NOMO-1 treated with DMSO at 0.1 percent for 48 hours (cell line): ENCODE measurements at regions not wholly inside any gene's neighbourhood (a gene's known extent, or its start where the extent isn't known, plus 50 kb on each side); places are given as distances from the start of the nearest gene placed in this dataset.
"Not testable (repeated sequence)": the region's sequence is repeated elsewhere in the genome, so short reads cannot be mapped to it uniquely, and the experiment has no call there.

ENCODE experiments used
- DNase-seq: peaks from one replicate; lab custom pipeline; 2025; ENCODE audit not compliant: unreplicated experiment; lab: John Stamatoyannopoulos, UW

GRCh38 chr5:158039911-158040347 lies 181.0 kb upstream of the CLINT1 start:
- DNase-seq: no peak

- DNase-seq: no peak
These were observed 180.5 kb upstream of the CLINT1 start for GRCh38 chr5:158039441-158039840.

GRCh38 chr5:158036983-158037595 lies 178.1 kb upstream of the CLINT1 start:
- DNase-seq: not testable (repeated sequence)

GRCh38 chr5:158034586-158034985 lies 175.6 kb upstream of the CLINT1 start:
- DNase-seq: not testable (repeated sequence)

- no peak for DNase-seq
These were observed 174.8 kb upstream of the CLINT1 start for GRCh38 chr5:158033724-158034123.

- no peak for DNase-seq
These were observed 174.1 kb upstream of the CLINT1 start for GRCh38 chr5:158033076-158033475.

GRCh38 chr5:158032246-158032645 lies 173.3 kb upstream of the CLINT1 start:
- no peak for DNase-seq

- no peak for DNase-seq
These were observed 169.1 kb upstream of the CLINT1 start for GRCh38 chr5:158027806-158028775.

- DNase-seq: no peak
These were observed 167.5 kb upstream of the CLINT1 start for GRCh38 chr5:158026304-158027031.

- no peak for DNase-seq
These were observed 164.3 kb upstream of the CLINT1 start for GRCh38 chr5:158023266-158023665.

- DNase-seq: no peak
These were observed 163.9 kb upstream of the CLINT1 start for GRCh38 chr5:158022837-158023236.

GRCh38 chr5:158022393-158022792 lies 163.4 kb upstream of the CLINT1 start:
- no peak for DNase-seq

- DNase-seq: no peak
These were observed 161.8 kb upstream of the CLINT1 start for GRCh38 chr5:158020555-158021418.

- no peak for DNase-seq
These were observed 158.5 kb upstream of the CLINT1 start for GRCh38 chr5:158017469-158017868.

- DNase-seq: no peak
These were observed 155.4 kb upstream of the CLINT1 start for GRCh38 chr5:158014372-158014771.

GRCh38 chr5:158013939-158014338 lies 155.0 kb upstream of the CLINT1 start:
- DNase-seq: peak; percentile 21

- DNase-seq: no peak
These were observed 154.4 kb upstream of the CLINT1 start for GRCh38 chr5:158013303-158013702.

- no peak for DNase-seq
These were observed 152.5 kb upstream of the CLINT1 start for GRCh38 chr5:158011422-158011821.

- no peak for DNase-seq
These were observed 151.9 kb upstream of the CLINT1 start for GRCh38 chr5:158010831-158011230.

- DNase-seq: no peak
These were observed 148.4 kb upstream of the CLINT1 start for GRCh38 chr5:158007336-158007735.

GRCh38 chr5:157999696-158000095 lies 140.8 kb upstream of the CLINT1 start:
- DNase-seq: no peak
